NCI-H1105 treated with DMSO at 0.1 percent for 48 hours (cell line): ENCODE measurements at regions not wholly inside any gene's neighbourhood (a gene's known extent, or its start where the extent isn't known, plus 50 kb on each side); places are given as distances from the start of the nearest gene placed in this dataset.

Source experiments
- DNase-seq: peaks from one replicate; lab custom pipeline; 2025; lab: John Stamatoyannopoulos, UW

- DNase-seq: no peak
These were observed 64.9 kb downstream of the CD2 start for GRCh38 chr1:116819081-116819480.

- peak; percentile 88 for DNase-seq
These were observed 66.1 kb downstream of the CD2 start for GRCh38 chr1:116820369-116820768.

GRCh38 chr1:116821763-116822162 is 67.5 kb downstream of the CD2 start:
- no peak for DNase-seq

- no peak for DNase-seq
These were observed 70.5 kb downstream of the CD2 start for GRCh38 chr1:116824631-116825206.

- no peak for DNase-seq
These were observed 71.0 kb downstream of the CD2 start for GRCh38 chr1:116825207-116825719.

- DNase-seq: peak; percentile 94
These were observed 71.6 kb downstream of the CD2 start for GRCh38 chr1:116825720-116826438.

GRCh38 chr1:116826818-116827606 is 72.8 kb downstream of the CD2 start:
- DNase-seq: no peak

GRCh38 chr1:116827607-116828105 is 73.4 kb downstream of the CD2 start:
- no peak for DNase-seq

- no peak for DNase-seq
These were observed 77.3 kb upstream of the PTGFRN start for GRCh38 chr1:116832308-116832931.

- DNase-seq: no peak
These were observed 76.7 kb upstream of the PTGFRN start for GRCh38 chr1:116832932-116833578.

GRCh38 chr1:116833718-116834117 is 76.0 kb upstream of the PTGFRN start:
- DNase-seq: no peak

GRCh38 chr1:116834595-116834994 is 75.1 kb upstream of the PTGFRN start:
- DNase-seq: no peak

- DNase-seq: no peak
These were observed 74.6 kb upstream of the PTGFRN start for GRCh38 chr1:116835161-116835560.

GRCh38 chr1:116836099-116836498 is 73.6 kb upstream of the PTGFRN start:
- DNase-seq: no peak

GRCh38 chr1:116841569-116842344 is 68.0 kb upstream of the PTGFRN start:
- DNase-seq: no peak

GRCh38 chr1:116842654-116843053 is 67.1 kb upstream of the PTGFRN start:
- DNase-seq: no peak

GRCh38 chr1:116844775-116845174 is 64.9 kb upstream of the PTGFRN start:
- no peak for DNase-seq

- DNase-seq: no peak
These were observed 62.5 kb upstream of the PTGFRN start for GRCh38 chr1:116847190-116847589.

- no peak for DNase-seq
These were observed 61.8 kb upstream of the PTGFRN start for GRCh38 chr1:116847688-116848531.

- no peak for DNase-seq
These were observed 59.3 kb upstream of the PTGFRN start for GRCh38 chr1:116850436-116850835.
